ENCODE measurements at regions not wholly inside any gene's neighbourhood (a gene's known extent, or its start where the extent isn't known, plus 50 kb on each side); places are given as distances from the start of the nearest gene placed in this dataset.

- TF ChIP-seq POLR2A (IDR thresholded peaks at IDR 0.05) = no peak
- no peak for TF ChIP-seq CTCF (IDR thresholded peaks at IDR 0.05)
- no peak for TF ChIP-seq EP300 (IDR thresholded peaks at IDR 0.05)
These were observed 123.7 kb downstream of the SPRY1 start for GRCh38 chr4:123520325-123520724.
